Activated B cell treated with CpG ODN at 0.5 μM for 24 hours (primary cell): ENCODE measurements at regions not wholly inside any gene's neighbourhood (a gene's known extent, or its start where the extent isn't known, plus 50 kb on each side); places are given as distances from the start of the nearest gene placed in this dataset.

Source experiments
- ATAC-seq: fragments of 200-7000 bp; cut with Tn5 transposase; one replicate; pipeline ENCODE4 v1.10.0; 2021; ENCODE audit warnings: low read depth, mild to moderate bottlenecking, moderate library complexity
- CTCF ChIA-PET: fragments of 350-600 bp; sonication (Branson Sonifier 250); formaldehyde crosslinking; loops from one replicate; lab custom pipeline; 2021; ENCODE audit warnings: antibody characterized with exemption; lab: Charles Lee
- POLR2A ChIA-PET: fragments of 350-600 bp; sonication (Branson Sonifier 250); formaldehyde crosslinking; loops from one replicate; lab custom pipeline; 2021; ENCODE audit warnings: antibody characterized with exemption; lab: Charles Lee
- DNase-seq: peaks from one replicate; pipeline ENCODE4 v3.0.0; 2022
- H3K27ac Mint-ChIP-seq: one replicate; pipeline ENCODE4 v1.8.0; 2020; ENCODE audit warnings: mixed read lengths
- H3K27me3 Mint-ChIP-seq: one replicate; pipeline ENCODE4 v1.8.0; 2021; ENCODE audit warnings: mixed read lengths
- H3K36me3 Mint-ChIP-seq: one replicate; pipeline ENCODE4 v1.8.0; 2021; ENCODE audit warnings: low read depth, mixed read lengths
- H3K4me1 Mint-ChIP-seq: one replicate; pipeline ENCODE4 v1.8.0; 2021; ENCODE audit warnings: mixed read lengths
- H3K4me3 Mint-ChIP-seq: one replicate; pipeline ENCODE4 v1.8.0; 2020; ENCODE audit warnings: mild to moderate bottlenecking, mixed read lengths
- H3K9me3 Mint-ChIP-seq: one replicate; pipeline ENCODE4 v1.8.0; 2020; ENCODE audit warnings: mixed read lengths
- intact Hi-C: fragments of 100-400 bp; cut with micrococcal nuclease; formaldehyde crosslinking; loops from one replicate; pipeline ENCODE4 v1.15.1; 2024
- TF ChIP-seq, protein P1 (sequence below): fragments of 200-600 bp; IDR thresholded peaks from one replicate; pipeline ENCODE4 v1.8.0; 2022; ENCODE audit warnings: antibody characterized with exemption, mild to moderate bottlenecking

DNA sequence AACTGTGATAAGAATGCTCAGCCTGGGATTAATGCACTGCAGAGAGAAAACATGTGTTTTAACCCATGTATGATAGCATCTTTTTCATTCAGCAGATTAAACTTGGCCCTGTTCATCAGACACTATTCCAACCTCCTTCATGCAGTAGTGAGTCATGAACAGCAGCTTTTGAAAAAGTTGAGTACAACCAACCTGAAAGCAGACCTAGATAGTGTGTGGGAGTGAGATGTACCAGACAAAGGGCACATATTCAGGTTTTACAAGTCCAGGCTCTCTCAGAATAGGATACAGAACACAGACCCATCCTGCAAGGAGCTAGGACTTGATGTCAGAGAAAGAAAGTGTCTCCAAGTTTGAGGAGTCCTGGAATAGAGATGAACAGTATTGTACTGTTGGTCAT is 237.3 kb upstream of the STS start:
- Mint-ChIP-seq H3K27me3 (no peaks in the 10 kb centered on the region), H3K36me3 (no peaks in the 10 kb centered on the region), H3K27ac (no peak overlapping the region), H3K9me3 (no peaks in the 10 kb centered on the region), H3K4me3 (no peak overlapping the region), H3K4me1 (peaks cover 4% of the 10 kb centered on the region)
- DNase-seq (no peak), ATAC-seq (no peak)
- intact Hi-C loops = no loop called here
- TF ChIP-seq, protein P1, sequence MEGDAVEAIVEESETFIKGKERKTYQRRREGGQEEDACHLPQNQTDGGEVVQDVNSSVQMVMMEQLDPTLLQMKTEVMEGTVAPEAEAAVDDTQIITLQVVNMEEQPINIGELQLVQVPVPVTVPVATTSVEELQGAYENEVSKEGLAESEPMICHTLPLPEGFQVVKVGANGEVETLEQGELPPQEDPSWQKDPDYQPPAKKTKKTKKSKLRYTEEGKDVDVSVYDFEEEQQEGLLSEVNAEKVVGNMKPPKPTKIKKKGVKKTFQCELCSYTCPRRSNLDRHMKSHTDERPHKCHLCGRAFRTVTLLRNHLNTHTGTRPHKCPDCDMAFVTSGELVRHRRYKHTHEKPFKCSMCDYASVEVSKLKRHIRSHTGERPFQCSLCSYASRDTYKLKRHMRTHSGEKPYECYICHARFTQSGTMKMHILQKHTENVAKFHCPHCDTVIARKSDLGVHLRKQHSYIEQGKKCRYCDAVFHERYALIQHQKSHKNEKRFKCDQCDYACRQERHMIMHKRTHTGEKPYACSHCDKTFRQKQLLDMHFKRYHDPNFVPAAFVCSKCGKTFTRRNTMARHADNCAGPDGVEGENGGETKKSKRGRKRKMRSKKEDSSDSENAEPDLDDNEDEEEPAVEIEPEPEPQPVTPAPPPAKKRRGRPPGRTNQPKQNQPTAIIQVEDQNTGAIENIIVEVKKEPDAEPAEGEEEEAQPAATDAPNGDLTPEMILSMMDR = no peak
- ChIA-PET POLR2A (no interaction called here), CTCF (interaction anchor here (0.6 kb wide), 1 partner anchor 376 kb away, joined by 3 read pairs; no protein-coding TSS in a partner anchor)

DNA sequence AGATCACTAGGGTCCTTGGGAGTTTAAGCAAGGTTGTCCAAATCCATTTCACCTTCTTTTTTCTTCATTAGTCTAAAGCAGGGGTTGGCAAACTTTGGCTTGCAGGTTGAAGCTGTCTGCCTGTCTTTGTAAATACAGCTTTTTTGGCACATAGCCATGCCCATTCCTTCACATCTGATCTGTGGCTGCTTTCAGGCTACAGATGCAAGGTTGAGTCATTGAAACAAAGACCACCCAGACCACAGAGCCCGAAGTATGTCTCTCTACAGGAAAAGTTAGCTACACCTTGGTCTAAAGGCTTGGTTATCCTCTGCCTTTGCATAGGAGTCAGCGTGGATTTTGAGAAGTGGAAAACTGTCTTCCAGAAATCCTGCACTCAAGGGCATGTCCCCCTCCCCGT is 238.1 kb upstream of the STS start:
- TF ChIP-seq, protein P1 = no peak
- Mint-ChIP-seq H3K9me3 (no peaks in the 10 kb centered on the region), H3K36me3 (no peaks in the 10 kb centered on the region), H3K4me3 (no peak overlapping the region), H3K27me3 (no peaks in the 10 kb centered on the region), H3K4me1 (peaks cover 4% of the 10 kb centered on the region), H3K27ac (no peak overlapping the region)
- ATAC-seq (no peak), DNase-seq (no peak)
- intact Hi-C loops = no loop called here
- ChIA-PET POLR2A (no interaction called here), CTCF (no interaction called here)

DNA sequence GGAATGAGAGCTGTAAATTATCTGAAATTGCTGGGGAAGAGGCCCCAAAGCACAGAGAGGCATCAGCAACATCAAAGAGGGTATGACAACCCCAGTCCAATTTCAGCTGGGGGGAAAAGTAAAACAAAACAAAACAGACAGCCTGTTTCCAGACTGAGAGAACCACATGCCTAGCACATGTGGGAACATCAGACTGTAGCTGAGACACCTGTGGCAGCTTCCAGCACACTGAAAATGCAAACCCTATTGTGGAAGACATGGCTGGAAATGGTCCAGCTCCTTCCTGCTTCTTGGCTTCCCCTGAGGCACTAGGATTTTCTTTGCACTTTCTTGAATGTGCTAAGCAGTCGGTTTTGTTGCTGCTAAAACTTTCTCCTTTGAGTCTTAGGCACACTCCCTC is 240.9 kb upstream of the STS start:
- POLR2A ChIA-PET = no interaction called here
- Mint-ChIP-seq H3K4me1 (peaks cover 4% of the 10 kb centered on the region), H3K9me3 (no peaks in the 10 kb centered on the region), H3K36me3 (no peaks in the 10 kb centered on the region), H3K27me3 (no peaks in the 10 kb centered on the region), H3K4me3 (no peak overlapping the region), H3K27ac (no peak overlapping the region)
- CTCF ChIA-PET = no interaction called here
- ATAC-seq = no peak
- intact Hi-C loops = no loop called here
- TF ChIP-seq, protein P1 = no peak
- DNase-seq = no peak

DNA sequence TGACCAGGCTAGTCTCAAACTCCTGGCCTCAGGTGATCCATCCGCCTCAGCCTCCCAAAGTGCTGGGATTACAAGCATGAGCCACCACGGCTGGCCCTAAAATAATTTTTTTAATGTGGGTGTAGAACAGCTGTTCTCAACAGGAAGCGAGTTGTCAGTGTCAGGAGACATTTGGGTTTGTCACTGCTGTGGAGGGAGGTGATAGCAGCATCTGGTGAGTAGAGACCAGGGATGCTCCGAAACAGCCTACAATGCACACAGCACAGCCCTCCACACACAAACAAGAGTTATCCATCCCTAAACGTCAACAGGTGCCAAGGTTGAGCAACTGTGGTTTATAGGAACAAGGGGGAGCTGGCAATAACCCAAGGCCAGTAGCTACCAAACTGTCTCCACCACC is 243.4 kb upstream of the STS start:
- POLR2A ChIA-PET = no interaction called here
- intact Hi-C loops = no loop called here

DNA sequence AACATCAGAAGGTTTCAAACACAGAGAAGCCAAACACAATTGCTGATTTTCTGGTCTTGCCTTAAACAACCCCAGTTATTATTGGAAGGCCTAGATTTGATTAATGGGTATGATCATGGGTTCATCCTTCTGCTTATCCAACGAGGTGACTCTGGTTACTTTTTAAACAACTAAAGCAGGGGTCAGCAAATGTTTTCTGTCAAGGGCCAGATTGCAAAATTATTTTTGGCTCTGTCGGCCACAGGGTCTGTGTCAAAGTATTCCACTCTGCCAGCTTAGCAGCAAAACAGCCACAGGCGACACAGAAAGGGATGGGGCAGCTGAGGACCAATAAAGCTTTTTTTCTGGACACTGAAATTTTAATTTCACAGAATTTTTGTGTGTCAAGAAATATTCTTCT is 249.1 kb upstream of the STS start:
- ChIA-PET POLR2A (no interaction called here), CTCF (no interaction called here)
- DNase-seq (no peak), ATAC-seq (no peak)
- intact Hi-C loops = no loop called here
- Mint-ChIP-seq H3K27ac (no peak overlapping the region), H3K4me3 (no peak overlapping the region), H3K36me3 (no peaks in the 10 kb centered on the region), H3K9me3 (no peaks in the 10 kb centered on the region), H3K4me1 (no peaks in the 10 kb centered on the region), H3K27me3 (no peaks in the 10 kb centered on the region)
- TF ChIP-seq, protein P1 = no peak

More for the DNA sequence above, 243.4 kb upstream of the STS start:
- Mint-ChIP-seq H3K36me3 (no peaks in the 10 kb centered on the region), H3K9me3 (no peaks in the 10 kb centered on the region), H3K27ac (no peak overlapping the region), H3K27me3 (no peaks in the 10 kb centered on the region), H3K4me3 (no peak overlapping the region), H3K4me1 (no peaks in the 10 kb centered on the region)
- no peak for DNase-seq
- CTCF ChIA-PET = no interaction called here
- TF ChIP-seq, protein P1 = no peak
- no peak for ATAC-seq
